ENCODE measurements at regions not wholly inside any gene's neighbourhood (a gene's known extent, or its start where the extent isn't known, plus 50 kb on each side); places are given as distances from the start of the nearest gene placed in this dataset.
A peak's percentile ranks its signal among the peaks of the same experiment; 100 is the strongest.
"Not testable (repeated sequence)": the region's sequence is repeated elsewhere in the genome, so short reads cannot be mapped to it uniquely, and the experiment has no call there.

DNA sequence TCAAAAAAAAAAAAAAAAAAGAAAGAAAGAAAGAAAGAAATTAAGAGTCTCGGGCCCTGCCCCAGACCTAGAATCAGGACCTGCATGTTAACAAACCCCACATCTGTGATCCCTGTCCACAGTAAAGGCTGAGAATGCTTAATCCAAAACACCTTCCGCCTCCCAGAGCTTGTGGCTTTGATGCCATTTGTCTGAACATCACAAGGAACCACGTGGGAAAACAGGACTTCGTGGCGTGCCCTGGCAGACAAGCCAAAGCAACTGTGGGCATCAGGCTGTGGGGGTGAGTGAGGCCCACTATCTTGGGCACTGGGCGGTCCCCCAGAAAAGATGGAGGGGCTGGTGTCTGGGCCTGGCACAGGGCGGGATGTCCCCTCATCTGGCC is 173.4 kb upstream of the CIBAR2 start:
- no peak for DNase-seq
- Mint-ChIP-seq H3K36me3 (ENCODE audit: low read depth) (no peaks in the 10 kb centered on the region), H3K4me3 (peak overlapping the region; percentile 70), H3K9me3 (no peaks in the 10 kb centered on the region), H3K4me1 (ENCODE audit: low read depth) (peaks cover 29% of the 10 kb centered on the region), H3K27ac (peak overlapping the region; percentile 89; the same call in 1 of the 2 replicates), H3K27me3 (ENCODE audit: insufficient read depth) (peaks cover 5% of the 10 kb centered on the region)
- TF ChIP-seq, protein P1, sequence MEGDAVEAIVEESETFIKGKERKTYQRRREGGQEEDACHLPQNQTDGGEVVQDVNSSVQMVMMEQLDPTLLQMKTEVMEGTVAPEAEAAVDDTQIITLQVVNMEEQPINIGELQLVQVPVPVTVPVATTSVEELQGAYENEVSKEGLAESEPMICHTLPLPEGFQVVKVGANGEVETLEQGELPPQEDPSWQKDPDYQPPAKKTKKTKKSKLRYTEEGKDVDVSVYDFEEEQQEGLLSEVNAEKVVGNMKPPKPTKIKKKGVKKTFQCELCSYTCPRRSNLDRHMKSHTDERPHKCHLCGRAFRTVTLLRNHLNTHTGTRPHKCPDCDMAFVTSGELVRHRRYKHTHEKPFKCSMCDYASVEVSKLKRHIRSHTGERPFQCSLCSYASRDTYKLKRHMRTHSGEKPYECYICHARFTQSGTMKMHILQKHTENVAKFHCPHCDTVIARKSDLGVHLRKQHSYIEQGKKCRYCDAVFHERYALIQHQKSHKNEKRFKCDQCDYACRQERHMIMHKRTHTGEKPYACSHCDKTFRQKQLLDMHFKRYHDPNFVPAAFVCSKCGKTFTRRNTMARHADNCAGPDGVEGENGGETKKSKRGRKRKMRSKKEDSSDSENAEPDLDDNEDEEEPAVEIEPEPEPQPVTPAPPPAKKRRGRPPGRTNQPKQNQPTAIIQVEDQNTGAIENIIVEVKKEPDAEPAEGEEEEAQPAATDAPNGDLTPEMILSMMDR (IDR thresholded peaks at IDR 0.05): no peak

DNA sequence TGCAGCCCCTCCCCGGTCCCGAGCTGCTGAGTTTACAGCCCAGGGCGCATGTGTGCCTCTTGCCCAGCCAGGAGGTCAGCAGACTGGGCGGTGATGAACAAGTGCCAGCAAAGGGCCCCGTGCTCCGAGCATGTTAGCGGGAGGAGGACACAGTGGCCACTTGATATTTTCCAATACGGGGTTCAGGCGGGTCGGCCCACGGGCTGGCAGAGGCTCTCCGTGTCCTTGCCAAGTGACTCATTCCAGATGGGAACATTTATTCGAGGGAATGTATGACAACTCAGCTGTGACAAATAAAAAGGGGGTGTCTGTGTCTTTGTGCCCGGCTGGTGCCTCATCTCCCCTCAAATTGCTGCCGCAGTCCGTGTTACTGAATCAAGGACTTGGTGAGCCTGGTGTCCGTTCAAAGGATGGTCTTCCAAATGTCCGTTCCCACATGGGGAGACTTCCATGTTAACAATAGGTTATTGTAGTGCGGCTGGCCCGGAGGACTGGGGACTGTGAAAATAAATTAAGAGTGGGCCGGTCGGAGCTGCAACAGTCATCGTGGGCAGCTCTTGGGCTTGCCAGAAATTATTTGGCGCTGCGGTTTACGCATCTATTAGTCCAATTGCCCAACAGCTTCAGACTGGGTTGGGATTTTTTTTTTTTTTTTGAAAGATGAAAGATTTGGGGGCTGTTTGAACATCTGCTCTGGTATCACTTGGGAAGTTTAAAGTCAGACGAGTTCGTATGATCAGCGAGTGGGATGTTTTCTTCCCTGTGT is 174.0 kb upstream of the CIBAR2 start:
- TF ChIP-seq, protein P1 (IDR thresholded peaks at IDR 0.05): no peak
- no peaks in the 10 kb centered on the region for H3K36me3 Mint-ChIP-seq (ENCODE audit: low read depth)
- H3K27ac Mint-ChIP-seq: peak overlapping the region; percentile 89
- H3K9me3 Mint-ChIP-seq: no peaks in the 10 kb centered on the region
- peaks cover 5% of the 10 kb centered on the region for H3K27me3 Mint-ChIP-seq (ENCODE audit: insufficient read depth)
- peak; percentile 75 for DNase-seq
- H3K4me1 Mint-ChIP-seq (ENCODE audit: low read depth): peaks cover 29% of the 10 kb centered on the region
- peak overlapping the region; percentile 70 for H3K4me3 Mint-ChIP-seq

DNA sequence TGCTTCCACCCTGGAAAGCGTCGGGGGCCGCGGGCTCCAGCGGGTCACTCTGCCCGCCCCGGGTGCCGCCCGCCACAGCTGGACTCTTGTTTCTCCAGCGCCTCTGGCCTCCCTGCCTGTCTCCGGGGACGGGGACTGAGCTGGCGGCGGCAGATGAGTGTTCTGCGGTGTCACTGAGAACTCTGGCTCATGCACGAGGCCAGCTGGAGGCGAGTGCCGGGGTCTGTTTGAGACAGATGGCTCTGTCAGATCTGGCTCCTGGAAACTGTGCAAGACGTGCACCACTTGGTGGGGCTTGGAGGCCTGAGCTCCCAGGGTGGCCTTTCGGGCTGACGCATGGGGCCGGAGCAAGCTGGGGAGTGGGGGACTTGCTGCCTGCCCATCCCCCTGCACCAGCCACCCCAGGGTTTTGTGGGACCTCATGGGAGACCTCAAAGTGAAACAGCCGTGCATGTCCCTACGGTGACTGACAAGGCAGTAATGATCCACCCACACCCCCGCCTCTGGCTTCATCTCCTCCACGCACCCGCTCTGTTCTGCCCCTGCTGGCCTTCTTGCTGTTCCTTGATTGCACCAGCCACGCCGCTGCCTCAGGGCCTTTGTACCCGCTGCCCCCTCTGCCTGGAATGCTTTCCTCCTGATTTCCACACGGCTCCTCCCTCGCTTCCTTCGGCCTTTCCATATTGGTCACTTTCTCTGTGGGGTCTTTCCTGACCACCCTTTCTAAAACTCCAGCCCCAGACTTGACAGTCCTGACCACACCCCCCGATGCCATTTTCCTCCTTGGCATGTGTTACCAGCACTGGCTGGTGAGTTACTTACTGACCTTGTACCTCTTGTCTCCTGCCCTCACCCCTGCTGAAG is 174.9 kb upstream of the CIBAR2 start:
- H3K4me3 Mint-ChIP-seq: peak overlapping the region; percentile 70
- TF ChIP-seq, protein P1 (IDR thresholded peaks at IDR 0.05): peak; percentile 40
- H3K36me3 Mint-ChIP-seq (ENCODE audit: low read depth): no peaks in the 10 kb centered on the region
- peaks cover 29% of the 10 kb centered on the region for H3K4me1 Mint-ChIP-seq (ENCODE audit: low read depth)
- peak; percentile 55 for DNase-seq
- peak overlapping the region; percentile 89 for H3K27ac Mint-ChIP-seq
- H3K9me3 Mint-ChIP-seq: no peaks in the 10 kb centered on the region
- peaks cover 5% of the 10 kb centered on the region for H3K27me3 Mint-ChIP-seq (ENCODE audit: insufficient read depth)

DNA sequence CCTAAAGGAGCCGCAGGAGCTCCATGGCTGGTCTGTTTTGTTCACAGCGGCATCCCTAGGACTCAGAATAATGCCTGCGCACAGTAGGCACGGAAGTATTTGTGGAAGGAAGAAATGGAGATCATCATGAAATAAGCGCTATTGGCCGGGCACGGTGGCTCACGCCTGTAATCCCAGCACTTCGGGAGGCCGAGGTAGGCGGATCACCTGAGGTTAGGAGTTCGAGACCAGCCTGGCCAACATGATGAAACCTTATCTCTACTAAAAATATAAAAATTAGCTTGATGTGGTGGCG is 175.5 kb upstream of the CIBAR2 start:
- H3K9me3 Mint-ChIP-seq; H3K27me3 Mint-ChIP-seq (ENCODE audit: insufficient read depth); DNase-seq; H3K36me3 Mint-ChIP-seq (ENCODE audit: low read depth): not testable (repeated sequence)
- H3K4me1 Mint-ChIP-seq (ENCODE audit: low read depth): peaks cover 29% of the 10 kb centered on the region
- H3K27ac Mint-ChIP-seq: peak overlapping the region; percentile 89
- peak overlapping the region; percentile 70; the same call in 1 of the 2 replicates for H3K4me3 Mint-ChIP-seq

DNA sequence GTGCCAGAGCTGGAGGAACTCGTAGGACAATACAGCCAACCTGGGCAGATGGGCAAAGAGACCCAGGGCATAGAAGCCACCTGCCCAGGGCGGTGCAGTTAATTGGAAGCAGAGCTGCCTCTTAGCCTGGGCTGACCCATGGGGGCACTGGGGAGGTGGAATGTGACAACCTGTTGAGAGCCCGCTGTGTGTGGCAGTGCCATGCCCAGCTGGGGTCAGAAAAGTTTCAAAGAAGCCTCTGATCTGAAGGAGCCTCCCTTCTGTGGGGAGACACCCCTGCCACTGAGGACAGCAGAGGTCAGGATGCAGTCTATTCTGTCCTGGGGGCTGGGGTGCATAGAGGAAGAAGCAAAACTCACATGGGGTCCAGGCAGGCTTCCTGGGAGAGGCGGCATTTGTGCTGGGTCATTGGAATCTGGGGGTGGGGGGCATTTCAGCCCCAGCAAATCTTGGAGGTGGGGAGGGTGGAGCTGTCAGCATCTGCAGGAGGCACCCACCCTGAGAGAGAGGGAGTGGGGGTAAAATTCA is 176.1 kb upstream of the CIBAR2 start:
- Mint-ChIP-seq H3K27me3 (ENCODE audit: insufficient read depth) (peaks cover 7% of the 10 kb centered on the region), H3K4me1 (ENCODE audit: low read depth) (peaks cover 29% of the 10 kb centered on the region), H3K36me3 (ENCODE audit: low read depth) (no peaks in the 10 kb centered on the region), H3K4me3 (no peak overlapping the region), H3K9me3 (no peaks in the 10 kb centered on the region), H3K27ac (no peak overlapping the region)
- TF ChIP-seq, protein P1 (IDR thresholded peaks at IDR 0.05): no peak
- DNase-seq: no peak
